GM21825 (cell line): ENCODE measurements at regions not wholly inside any gene's neighbourhood (a gene's known extent, or its start where the extent isn't known, plus 50 kb on each side); places are given as distances from the start of the nearest gene placed in this dataset.
"Not testable (repeated sequence)": the region's sequence is repeated elsewhere in the genome, so short reads cannot be mapped to it uniquely, and the experiment has no call there.

Experiments used
- ATAC-seq: cut with Tn5 transposase; IDR thresholded peaks from one replicate; pipeline ENCODE4 v1.9.1; 2021; ENCODE audit warnings: mild to moderate bottlenecking, moderate library complexity; ENCODE audit not compliant: unreplicated experiment

GRCh38 chr2:195364015-195364965 is 292.7 kb upstream of the SLC39A10 start:
- ATAC-seq, result no peak

GRCh38 chr2:195363496-195363895 is 293.5 kb upstream of the SLC39A10 start:
- no peak for ATAC-seq

GRCh38 chr2:195360242-195360641 is 296.8 kb upstream of the SLC39A10 start:
- no peak for ATAC-seq

GRCh38 chr2:195359043-195359735 is 297.8 kb upstream of the SLC39A10 start:
- ATAC-seq, result no peak

GRCh38 chr2:195356920-195357440 is 300.0 kb upstream of the SLC39A10 start:
- no peak for ATAC-seq

- ATAC-seq, result no peak
Measured at GRCh38 chr2:195356026-195356425, 301.0 kb upstream of the SLC39A10 start.

- no peak for ATAC-seq
Measured at GRCh38 chr2:195352581-195352980, 304.4 kb upstream of the SLC39A10 start.

GRCh38 chr2:195343942-195344530 is 313.0 kb upstream of the SLC39A10 start:
- no peak for ATAC-seq

- ATAC-seq, result no peak
Measured at GRCh38 chr2:195343540-195343939, 313.5 kb upstream of the SLC39A10 start.

- ATAC-seq, result no peak
Measured at GRCh38 chr2:195342061-195342460, 315.0 kb upstream of the SLC39A10 start.

GRCh38 chr2:195338856-195339255 is 318.2 kb upstream of the SLC39A10 start:
- no peak for ATAC-seq

- ATAC-seq, result no peak
Measured at GRCh38 chr2:195337597-195337996, 319.4 kb upstream of the SLC39A10 start.

GRCh38 chr2:195333869-195334268 is 323.2 kb upstream of the SLC39A10 start:
- ATAC-seq, result no peak

- ATAC-seq, result no peak
Measured at GRCh38 chr2:195331966-195332365, 325.1 kb upstream of the SLC39A10 start.

- no peak for ATAC-seq
Measured at GRCh38 chr2:195331129-195331528, 325.9 kb upstream of the SLC39A10 start.

GRCh38 chr2:195330513-195330956 is 326.5 kb upstream of the SLC39A10 start:
- ATAC-seq, result no peak

- ATAC-seq, result not testable (repeated sequence)
Measured at GRCh38 chr2:195329784-195330183, 327.2 kb upstream of the SLC39A10 start.

- no peak for ATAC-seq
Measured at GRCh38 chr2:195326537-195326936, 330.5 kb upstream of the SLC39A10 start.

GRCh38 chr2:195322324-195322723 is 334.7 kb upstream of the SLC39A10 start:
- no peak for ATAC-seq

- peak; percentile 93 for ATAC-seq
Measured at GRCh38 chr2:195320413-195320973, 336.5 kb upstream of the SLC39A10 start.
